ENCODE measurements at regions not wholly inside any gene's neighbourhood (a gene's known extent, or its start where the extent isn't known, plus 50 kb on each side); places are given as distances from the start of the nearest gene placed in this dataset.
A peak's percentile ranks its signal among the peaks of the same experiment; 100 is the strongest.

GRCh38 chr10:128957221-128957620, 509.8 kb upstream of the MGMT start:
- TF ChIP-seq CTCF (IDR thresholded peaks at IDR 0.05; ENCODE audit: unreplicated experiment in 3 of 3) = no peak
- no peak overlapping the region for H3K4me3 Mint-ChIP-seq
- peaks cover 20% of the 10 kb centered on the region for H3K4me1 Mint-ChIP-seq
- H3K27me3 Mint-ChIP-seq (ENCODE audit: low read depth) = peaks cover 27% of the 10 kb centered on the region
- no peak overlapping the region for H3K27ac Mint-ChIP-seq
- no peaks in the 10 kb centered on the region for H3K9me3 Mint-ChIP-seq
- no peaks in the 10 kb centered on the region for H3K36me3 Mint-ChIP-seq (ENCODE audit: low read depth)

- Mint-ChIP-seq H3K9me3 (no peaks in the 10 kb centered on the region), H3K27ac (peak overlapping the region in 2 of 3 experiments; percentile 15 to 53), H3K36me3 (ENCODE audit: low read depth) (no peaks in the 10 kb centered on the region), H3K4me3 (no peak overlapping the region), H3K4me1 (peaks cover 20% of the 10 kb centered on the region), H3K27me3 (ENCODE audit: low read depth) (peaks cover 37% of the 10 kb centered on the region)
- no peak for TF ChIP-seq CTCF (IDR thresholded peaks at IDR 0.05; ENCODE audit: unreplicated experiment in 3 of 3)
Measured at GRCh38 chr10:128958834-128959690, 508.0 kb upstream of the MGMT start.

GRCh38 chr10:128959746-128960145, 507.3 kb upstream of the MGMT start:
- Mint-ChIP-seq H3K9me3 (no peaks in the 10 kb centered on the region), H3K36me3 (ENCODE audit: low read depth) (no peaks in the 10 kb centered on the region), H3K27ac (peak overlapping the region in 1 of 3 experiments; percentile 53), H3K27me3 (ENCODE audit: low read depth) (peaks cover 42% of the 10 kb centered on the region), H3K4me1 (peaks cover 20% of the 10 kb centered on the region), H3K4me3 (no peak overlapping the region)
- TF ChIP-seq CTCF (IDR thresholded peaks at IDR 0.05; ENCODE audit: unreplicated experiment in 3 of 3) = no peak

- H3K27me3 Mint-ChIP-seq (ENCODE audit: low read depth) = peaks cover 43% of the 10 kb centered on the region
- peaks cover 20% of the 10 kb centered on the region for H3K4me1 Mint-ChIP-seq
- TF ChIP-seq CTCF (IDR thresholded peaks at IDR 0.05; ENCODE audit: unreplicated experiment in 3 of 3) = no peak
- no peaks in the 10 kb centered on the region for H3K36me3 Mint-ChIP-seq (ENCODE audit: low read depth)
- H3K9me3 Mint-ChIP-seq = no peaks in the 10 kb centered on the region
- H3K27ac Mint-ChIP-seq = peak overlapping the region in 1 of 3 experiments; percentile 27
- H3K4me3 Mint-ChIP-seq = no peak overlapping the region
Measured at GRCh38 chr10:128960517-128960916, 506.5 kb upstream of the MGMT start.

- Mint-ChIP-seq H3K9me3 (no peaks in the 10 kb centered on the region), H3K27ac (no peak overlapping the region), H3K4me3 (no peak overlapping the region), H3K36me3 (ENCODE audit: low read depth) (no peaks in the 10 kb centered on the region), H3K4me1 (peaks cover 15% of the 10 kb centered on the region), H3K27me3 (ENCODE audit: low read depth) (peaks cover 40% of the 10 kb centered on the region)
- TF ChIP-seq CTCF (IDR thresholded peaks at IDR 0.05; ENCODE audit: unreplicated experiment in 3 of 3) = no peak
Measured at GRCh38 chr10:128962182-128962581, 504.9 kb upstream of the MGMT start.
